PC-9 (cell line): ENCODE measurements at regions not wholly inside any gene's neighbourhood (a gene's known extent, or its start where the extent isn't known, plus 50 kb on each side); places are given as distances from the start of the nearest gene placed in this dataset.

Experiments
- CTCF ChIP-seq: fragments of 200-600 bp; sonication (generic); conservative IDR thresholded peaks from 2 replicates; pipeline ENCODE4 v1.6.1; 2017; ENCODE audit warnings: mixed run types, antibody characterized with exemption, mild to moderate bottlenecking, moderate library complexity
- EZH2 ChIP-seq: fragments of 200-600 bp; sonication (generic); IDR thresholded peaks from 2 replicates; pipeline ENCODE4 v1.8.0; 2017; ENCODE audit warnings: antibody characterized with exemption, low read depth

GRCh38 chr13:56653043-56653442, 487.7 kb upstream of the PRR20A start:
- TF ChIP-seq CTCF = no peak
- no peak for TF ChIP-seq EZH2
